H1 (cell line): ENCODE measurements at regions not wholly inside any gene's neighbourhood (a gene's known extent, or its start where the extent isn't known, plus 50 kb on each side); places are given as distances from the start of the nearest gene placed in this dataset.

Experiments
- CEBPB ChIP-seq: IDR thresholded peaks from 2 replicates; pipeline ENCODE4 v1.6.1; 2012; ENCODE audit warnings: low read depth, low read length
- CTCF ChIP-seq, 3 experiments: IDR thresholded peaks; 1 replicate in 2 of 3; 2 replicates in 1 of 3; pipeline versions ENCODE4 v1.5.1 to v1.6.1; 2011; ENCODE audit warnings: low read length in 3 of 3, mild to moderate bottlenecking in 3 of 3, inconsistent platforms in 2 of 3, low read depth in 1 of 3, moderate library complexity in 1 of 3; ENCODE audit not compliant: insufficient read depth in 1 of 3; ENCODE audit errors: control extremely low read depth in 1 of 3
- E2F6 ChIP-seq: IDR thresholded peaks from 2 replicates; pipeline ENCODE4 v1.6.1; 2012; ENCODE audit warnings: inconsistent platforms
- EGR1 ChIP-seq: IDR thresholded peaks from 2 replicates; pipeline ENCODE4 v1.6.1; 2011; ENCODE audit warnings: low read depth, low read length, borderline replicate concordance
- JUN ChIP-seq: IDR thresholded peaks from 2 replicates; pipeline ENCODE4 v1.6.1; 2011; ENCODE audit warnings: low read depth, mild to moderate bottlenecking, improper control_type of control experiment, low read length
- POLR2A ChIP-seq, 2 experiments: IDR thresholded peaks; 1 replicate in 1 of 2; 2 replicates in 1 of 2; pipeline ENCODE4 v1.6.1; 2011; ENCODE audit warnings: low read depth in 2 of 2, low read length in 2 of 2, mild to moderate bottlenecking in 2 of 2; ENCODE audit errors: control extremely low read depth in 1 of 2
- POLR2AphosphoS5 ChIP-seq: IDR thresholded peaks from 2 replicates; pipeline ENCODE4 v1.6.1; 2011; ENCODE audit warnings: low read depth, low read length
- SIX5 ChIP-seq: IDR thresholded peaks from 2 replicates; pipeline ENCODE4 v1.6.1; 2011; ENCODE audit warnings: mild to moderate bottlenecking, low read depth, low read length
- SRF ChIP-seq: IDR thresholded peaks from 2 replicates; pipeline ENCODE4 v1.6.1; 2011; ENCODE audit warnings: mild to moderate bottlenecking, low read depth, low read length, moderate library complexity
- TCF12 ChIP-seq: IDR thresholded peaks from 2 replicates; pipeline ENCODE4 v1.6.1; 2011; ENCODE audit warnings: low read depth, mild to moderate bottlenecking, low read length
- USF2 ChIP-seq: IDR thresholded peaks from 2 replicates; pipeline ENCODE4 v1.6.1; 2011; ENCODE audit warnings: low read length, improper control_type of control experiment
- ZNF274 ChIP-seq: IDR thresholded peaks from 2 replicates; pipeline ENCODE4 v1.7.0; 2012; ENCODE audit warnings: low read length, borderline replicate concordance; ENCODE audit errors: extremely low read depth

- no peak for TF ChIP-seq USF2
- no peak for TF ChIP-seq CTCF (IDR thresholded peaks at IDR 0.05; ENCODE audit: control extremely low read depth in 1 of 3, insufficient read depth in 1 of 3, low read depth in 1 of 3, low read length in 3 of 3)
- no peak for TF ChIP-seq POLR2AphosphoS5
- TF ChIP-seq SIX5, result no peak
- no peak for TF ChIP-seq CEBPB
- TF ChIP-seq TCF12, result no peak
- TF ChIP-seq E2F6, result no peak
- no peak for TF ChIP-seq ZNF274
- no peak for TF ChIP-seq POLR2A (IDR thresholded peaks at IDR 0.05; ENCODE audit: control extremely low read depth in 1 of 2, low read depth in 2 of 2, low read length in 2 of 2)
- no peak for TF ChIP-seq SRF
- no peak for TF ChIP-seq JUN
- no peak for TF ChIP-seq EGR1
Measured at GRCh38 chr1:244254467-244254866, 197.2 kb downstream of the ADSS2 start.
